Caco-2 (cell line): ENCODE measurements at regions not wholly inside any gene's neighbourhood (a gene's known extent, or its start where the extent isn't known, plus 50 kb on each side); places are given as distances from the start of the nearest gene placed in this dataset.

Source experiments
- BruUV-seq: library from RNA; stranded (reverse); fragments of 400-500 nt; replicated peaks from 2 replicates; lab custom pipeline; 2021; lab: Mats Ljungman, UMichigan
- CTCF ChIA-PET: fragments of 300-600 bp; sonication (Branson Sonifier 250); formaldehyde crosslinking; loops from one replicate; lab custom pipeline; 2022; ENCODE audit warnings: antibody characterized with exemption; lab: Charles Lee
- POLR2A ChIA-PET: fragments of 300-600 bp; sonication (Branson Sonifier 250); formaldehyde crosslinking; loops from one replicate; lab custom pipeline; 2022; ENCODE audit warnings: antibody characterized with exemption; lab: Charles Lee
- DNase-seq, 2 experiments: peaks; one replicate each; pipeline versions ENCODE4 v3.0.0 to v3.0.0-alpha.2; 2020 to 2022
- H3K27me3 ChIP-seq: replicated peaks from 2 replicates; pipeline ENCODE4 v1.6.0; 2011; ENCODE audit warnings: low read length; ENCODE audit not compliant: control insufficient read depth, insufficient read depth
- H3K36me3 ChIP-seq: 2 replicates; pipeline ENCODE4 v1.5.1; 2011; ENCODE audit warnings: low read length; ENCODE audit not compliant: control insufficient read depth, insufficient read depth
- H3K4me1 ChIP-seq: fragments of 250-450 bp; sonication (Bioruptor Pico); 2 replicates; pipeline ENCODE4 v1.5.1; 2020; ENCODE audit warnings: mild to moderate bottlenecking
- H3K4me3 ChIP-seq: 2 replicates; pipeline ENCODE4 v1.5.1; 2011; ENCODE audit warnings: low read depth, mild to moderate bottlenecking, control low read depth, low read length
- H3K9me3 ChIP-seq: fragments of 250-450 bp; sonication (Bioruptor Pico); 2 replicates; pipeline ENCODE4 v1.5.1; 2020; ENCODE audit warnings: mild to moderate bottlenecking, moderate library complexity
- H3K27ac Mint-ChIP-seq: one replicate; pipeline ENCODE4 v1.8.0; 2022; ENCODE audit warnings: mixed read lengths; ENCODE audit not compliant: unreplicated experiment
- H3K27me3 Mint-ChIP-seq: one replicate; pipeline ENCODE4 v1.8.0; 2022; ENCODE audit warnings: mixed read lengths; ENCODE audit not compliant: insufficient read depth, unreplicated experiment
- H3K36me3 Mint-ChIP-seq: one replicate; pipeline ENCODE4 v1.8.0; 2022; ENCODE audit warnings: mild to moderate bottlenecking, mixed read lengths; ENCODE audit not compliant: insufficient read depth, unreplicated experiment
- H3K4me1 Mint-ChIP-seq: one replicate; pipeline ENCODE4 v1.8.0; 2022; ENCODE audit warnings: low read depth, mixed read lengths; ENCODE audit not compliant: unreplicated experiment
- H3K4me3 Mint-ChIP-seq: one replicate; pipeline ENCODE4 v1.8.0; 2022; ENCODE audit warnings: mild to moderate bottlenecking, moderate library complexity, mixed read lengths; ENCODE audit not compliant: unreplicated experiment
- H3K9me3 Mint-ChIP-seq: one replicate; pipeline ENCODE4 v1.8.0; 2022; ENCODE audit warnings: mixed read lengths; ENCODE audit not compliant: unreplicated experiment
- CTCF ChIP-seq, 2 experiments: fragments of 200-600 bp in 1 of 2; IDR thresholded peaks; 1 replicate in 1 of 2; 2 replicates in 1 of 2; pipeline versions ENCODE4 v1.5.1 to v1.8.0; 2011 to 2022; ENCODE audit warnings: antibody characterized with exemption in 1 of 2, control low read depth in 1 of 2, inconsistent platforms in 1 of 2, low read depth in 1 of 2, low read length in 1 of 2, mild to moderate bottlenecking in 1 of 2, moderate library complexity in 1 of 2; ENCODE audit not compliant: insufficient read depth in 1 of 2, severe bottlenecking in 1 of 2, unreplicated experiment in 1 of 2
- intact Hi-C: fragments of 100-400 bp; cut with micrococcal nuclease; formaldehyde crosslinking; loops from one replicate; pipeline ENCODE4 v1.10.0; 2022; ENCODE audit not compliant: unreplicated experiment

- H3K27me3 ChIP-seq: no peaks in the 10 kb centered on the region
- DNase-seq: no peak
- intact Hi-C loops: no loop called here
- POLR2A ChIA-PET: no interaction called here
- CTCF ChIA-PET: no interaction called here
- H3K36me3 ChIP-seq: no peaks in the 10 kb centered on the region
- no peak for TF ChIP-seq CTCF (IDR thresholded peaks at IDR 0.05; ENCODE audit: insufficient read depth in 1 of 2, low read depth in 1 of 2, low read length in 1 of 2, severe bottlenecking in 1 of 2, unreplicated experiment in 1 of 2)
- H3K4me3 ChIP-seq: no peak overlapping the region
- Mint-ChIP-seq H3K4me1 (no peaks in the 10 kb centered on the region), H3K27me3 (no peaks in the 10 kb centered on the region), H3K36me3 (no peaks in the 10 kb centered on the region), H3K9me3 (no peaks in the 10 kb centered on the region), H3K4me3 (no peak overlapping the region), H3K27ac (no peak overlapping the region)
- no TSS peak for BruUV-seq
- H3K9me3 ChIP-seq: no peaks in the 10 kb centered on the region
- no peaks in the 10 kb centered on the region for H3K4me1 ChIP-seq
Observed at GRCh38 chr5:164763206-164763605, 1257.8 kb downstream of the MAT2B start.

GRCh38 chr5:164772122-164772521 is 1266.7 kb downstream of the MAT2B start:
- Mint-ChIP-seq H3K36me3 (no peaks in the 10 kb centered on the region), H3K9me3 (peaks cover 10% of the 10 kb centered on the region), H3K4me3 (no peak overlapping the region), H3K27me3 (no peaks in the 10 kb centered on the region), H3K4me1 (no peaks in the 10 kb centered on the region), H3K27ac (no peak overlapping the region)
- ChIA-PET CTCF (no interaction called here), POLR2A (no interaction called here)
- no peak for DNase-seq
- H3K9me3 ChIP-seq: no peaks in the 10 kb centered on the region
- H3K27me3 ChIP-seq: no peaks in the 10 kb centered on the region
- TF ChIP-seq CTCF (IDR thresholded peaks at IDR 0.05; ENCODE audit: insufficient read depth in 1 of 2, low read depth in 1 of 2, low read length in 1 of 2, severe bottlenecking in 1 of 2, unreplicated experiment in 1 of 2): no peak
- no peaks in the 10 kb centered on the region for H3K4me1 ChIP-seq
- intact Hi-C loops: no loop called here
- no peak overlapping the region for H3K4me3 ChIP-seq
- no peaks in the 10 kb centered on the region for H3K36me3 ChIP-seq
- no TSS peak for BruUV-seq

DNA sequence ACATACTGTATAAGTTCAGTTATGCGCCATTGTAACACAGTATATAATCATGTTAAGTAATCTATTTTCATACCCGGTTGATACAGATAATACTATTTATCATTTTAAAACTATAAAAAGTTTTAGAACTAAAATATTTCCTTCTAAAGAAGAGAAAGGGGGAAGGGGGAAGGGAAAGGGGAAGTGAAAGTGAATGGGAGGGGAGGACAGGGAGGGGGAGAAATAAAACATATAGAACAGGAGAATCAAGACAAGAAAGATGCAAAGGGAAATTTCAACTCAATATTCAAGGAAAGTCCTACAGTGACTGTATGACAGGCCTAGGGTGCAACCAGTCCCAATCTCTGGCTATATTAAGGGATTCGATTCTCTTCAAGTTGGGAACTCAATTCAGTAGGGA is 1278.8 kb downstream of the MAT2B start:
- POLR2A ChIA-PET: no interaction called here
- Histone ChIP-seq H3K4me1 (no peaks in the 10 kb centered on the region), H3K36me3 (no peaks in the 10 kb centered on the region), H3K27me3 (no peaks in the 10 kb centered on the region), H3K4me3 (no peak overlapping the region), H3K9me3 (no peaks in the 10 kb centered on the region)
- H3K36me3 Mint-ChIP-seq: no peaks in the 10 kb centered on the region
- no TSS peak for BruUV-seq
- H3K27me3 Mint-ChIP-seq: no peaks in the 10 kb centered on the region
- H3K9me3 Mint-ChIP-seq: no peaks in the 10 kb centered on the region
- no peak for TF ChIP-seq CTCF (IDR thresholded peaks at IDR 0.05; ENCODE audit: insufficient read depth in 1 of 2, low read depth in 1 of 2, low read length in 1 of 2, severe bottlenecking in 1 of 2, unreplicated experiment in 1 of 2)
- no peak overlapping the region for H3K27ac Mint-ChIP-seq
- CTCF ChIA-PET: no interaction called here
- no peak for DNase-seq
- H3K4me3 Mint-ChIP-seq: no peak overlapping the region
- intact Hi-C loops: no loop called here
- H3K4me1 Mint-ChIP-seq: no peaks in the 10 kb centered on the region
